ENCODE measurements at regions not wholly inside any gene's neighbourhood (a gene's known extent, or its start where the extent isn't known, plus 50 kb on each side); places are given as distances from the start of the nearest gene placed in this dataset.
"Not testable (repeated sequence)": the region's sequence is repeated elsewhere in the genome, so short reads cannot be mapped to it uniquely, and the experiment has no call there.

DNA sequence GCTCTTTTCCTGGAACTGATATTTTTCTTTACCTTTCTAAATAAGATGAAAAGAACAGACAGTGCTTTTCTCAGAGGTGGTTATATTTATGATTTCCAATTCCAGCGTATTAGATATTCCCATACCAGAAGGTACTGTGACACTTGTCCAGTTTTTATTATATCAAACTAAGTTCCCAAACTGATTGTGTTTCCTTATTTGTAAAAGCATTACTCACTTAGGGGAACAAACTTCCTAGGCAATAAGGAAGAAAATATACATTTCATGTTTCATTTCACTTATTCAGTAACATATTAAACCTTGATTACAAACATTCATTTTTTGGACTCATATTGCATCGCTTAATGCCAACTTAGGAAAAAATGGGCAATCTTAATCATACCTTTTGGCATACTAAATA is 1480.0 kb upstream of the NUDT12 start:
- no peaks in the 10 kb centered on the region for H3K36me3 ChIP-seq (replicated peaks in 1 of 2; ENCODE audit: control extremely low read depth in 1 of 2, control insufficient read depth in 1 of 2, extremely low read depth in 1 of 2, insufficient read depth in 2 of 2, low read length in 1 of 2)
- ChIA-PET CTCF (no interaction called here), POLR2A (no interaction called here)
- H4K20me1 ChIP-seq (ENCODE audit: control insufficient read depth, insufficient read depth, low read length, poor library complexity, severe bottlenecking) = no peaks in the 10 kb centered on the region
- WGBS (ENCODE audit: insufficient coverage) = no CpG with 5 or more reads among the region's 2 CpGs
- ATAC-seq (ENCODE audit: low read depth) = no peak
- H3K4me2 ChIP-seq (replicated peaks; ENCODE audit: low read depth, low read length, poor library complexity, severe bottlenecking) = no peak overlapping the region
- intact Hi-C loops (cut with micrococcal nuclease) = no loop called here
- no peak overlapping the region for H3K4me3 ChIP-seq (ENCODE audit: control extremely low read depth in 1 of 5, extremely low read depth in 1 of 5, insufficient read depth in 1 of 5, low read depth in 2 of 5, low read length in 4 of 5)
- no peaks in the 10 kb centered on the region for H3K4me1 ChIP-seq (ENCODE audit: control insufficient read depth in 2 of 2, insufficient read depth in 2 of 2, low read length in 2 of 2)
- Mint-ChIP-seq H3K4me1 (no peaks in the 10 kb centered on the region), H3K4me3 (no peak overlapping the region), H3K27me3 (no peaks in the 10 kb centered on the region), H3K9me3 (ENCODE audit: insufficient read depth) (peaks cover 2% of the 10 kb centered on the region), H3K27ac (no peak overlapping the region)
- peaks cover 0 to 3% (median under 1%) of the 10 kb centered on the region in 3 donors for H3K9me3 ChIP-seq (ENCODE audit: control extremely low read depth in 1 of 3, control insufficient read depth in 2 of 3, insufficient read depth in 1 of 3, low read length in 2 of 3)
- no peak overlapping the region for H2AFZ ChIP-seq (ENCODE audit: insufficient read depth, low read depth, low read length, poor library complexity, severe bottlenecking)
- H3K27me3 ChIP-seq (replicated peaks in 1 of 4; ENCODE audit: control extremely low read depth in 1 of 4, control insufficient read depth in 3 of 4, insufficient read depth in 4 of 4, low read length in 3 of 4) = no peaks in the 10 kb centered on the region
- no peak for DNase-seq
- TF ChIP-seq, protein P1, sequence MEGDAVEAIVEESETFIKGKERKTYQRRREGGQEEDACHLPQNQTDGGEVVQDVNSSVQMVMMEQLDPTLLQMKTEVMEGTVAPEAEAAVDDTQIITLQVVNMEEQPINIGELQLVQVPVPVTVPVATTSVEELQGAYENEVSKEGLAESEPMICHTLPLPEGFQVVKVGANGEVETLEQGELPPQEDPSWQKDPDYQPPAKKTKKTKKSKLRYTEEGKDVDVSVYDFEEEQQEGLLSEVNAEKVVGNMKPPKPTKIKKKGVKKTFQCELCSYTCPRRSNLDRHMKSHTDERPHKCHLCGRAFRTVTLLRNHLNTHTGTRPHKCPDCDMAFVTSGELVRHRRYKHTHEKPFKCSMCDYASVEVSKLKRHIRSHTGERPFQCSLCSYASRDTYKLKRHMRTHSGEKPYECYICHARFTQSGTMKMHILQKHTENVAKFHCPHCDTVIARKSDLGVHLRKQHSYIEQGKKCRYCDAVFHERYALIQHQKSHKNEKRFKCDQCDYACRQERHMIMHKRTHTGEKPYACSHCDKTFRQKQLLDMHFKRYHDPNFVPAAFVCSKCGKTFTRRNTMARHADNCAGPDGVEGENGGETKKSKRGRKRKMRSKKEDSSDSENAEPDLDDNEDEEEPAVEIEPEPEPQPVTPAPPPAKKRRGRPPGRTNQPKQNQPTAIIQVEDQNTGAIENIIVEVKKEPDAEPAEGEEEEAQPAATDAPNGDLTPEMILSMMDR (IDR thresholded peaks at IDR 0.05) = no peak
- no peak for TF ChIP-seq EZH2 (IDR thresholded peaks at IDR 0.05; ENCODE audit: borderline replicate concordance, insufficient read depth, low read depth, low read length, poor library complexity, severe bottlenecking)
- H3K79me2 ChIP-seq (ENCODE audit: control insufficient read depth, insufficient read depth, low read length) = no peaks in the 10 kb centered on the region
- H3K9ac ChIP-seq (ENCODE audit: low read length) = no peak overlapping the region
- no peak overlapping the region for H3K27ac ChIP-seq (ENCODE audit: low read length in 2 of 2)

DNA sequence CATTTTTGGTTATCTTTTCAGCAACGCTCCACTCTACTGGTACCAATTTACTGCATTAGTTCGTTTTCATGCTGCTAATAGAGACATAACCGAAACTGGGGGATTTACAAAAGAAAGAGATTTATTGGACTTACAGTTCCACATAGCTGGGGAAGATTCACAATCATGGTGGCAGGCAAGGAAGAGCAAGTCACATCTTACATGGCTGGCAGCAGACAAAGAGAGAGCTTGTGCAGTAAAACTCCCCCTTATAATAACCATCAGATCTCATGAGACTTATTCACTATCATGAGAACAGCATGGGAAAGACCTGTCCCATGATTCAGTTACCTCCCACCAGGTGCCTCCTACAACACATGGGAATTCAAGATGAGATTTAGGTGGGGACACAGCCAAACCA is 1474.2 kb upstream of the NUDT12 start:
- CTCF ChIA-PET, H3K4me1 Mint-ChIP-seq, POLR2A ChIA-PET: not testable (repeated sequence)

More for the DNA sequence above, 1474.2 kb upstream of the NUDT12 start:
- ATAC-seq (ENCODE audit: low read depth); H2AFZ ChIP-seq (ENCODE audit: insufficient read depth, low read depth, low read length, poor library complexity, severe bottlenecking); H3K9ac ChIP-seq (ENCODE audit: low read length); H3K4me1 ChIP-seq (ENCODE audit: control insufficient read depth in 2 of 2, insufficient read depth in 2 of 2, low read length in 2 of 2); H3K27me3 Mint-ChIP-seq; DNase-seq; intact Hi-C loops (cut with micrococcal nuclease); H3K4me3 ChIP-seq (ENCODE audit: control extremely low read depth in 1 of 5, extremely low read depth in 1 of 5, insufficient read depth in 1 of 5, low read depth in 2 of 5, low read length in 4 of 5); H4K20me1 ChIP-seq (ENCODE audit: control insufficient read depth, insufficient read depth, low read length, poor library complexity, severe bottlenecking); H3K79me2 ChIP-seq (ENCODE audit: control insufficient read depth, insufficient read depth, low read length); H3K27ac Mint-ChIP-seq; H3K27ac ChIP-seq (ENCODE audit: low read length in 2 of 2); H3K4me3 Mint-ChIP-seq; H3K27me3 ChIP-seq (replicated peaks in 1 of 4; ENCODE audit: control extremely low read depth in 1 of 4, control insufficient read depth in 3 of 4, insufficient read depth in 4 of 4, low read length in 3 of 4); H3K9me3 ChIP-seq (ENCODE audit: control extremely low read depth in 1 of 3, control insufficient read depth in 2 of 3, insufficient read depth in 1 of 3, low read length in 2 of 3); H3K9me3 Mint-ChIP-seq (ENCODE audit: insufficient read depth); H3K4me2 ChIP-seq (replicated peaks; ENCODE audit: low read depth, low read length, poor library complexity, severe bottlenecking); H3K36me3 ChIP-seq (replicated peaks in 1 of 2; ENCODE audit: control extremely low read depth in 1 of 2, control insufficient read depth in 1 of 2, extremely low read depth in 1 of 2, insufficient read depth in 2 of 2, low read length in 1 of 2): not testable (repeated sequence)
- no CpG with 5 or more reads among the region's 3 CpGs for WGBS (ENCODE audit: insufficient coverage)
